ENCODE measurements at regions not wholly inside any gene's neighbourhood (a gene's known extent, or its start where the extent isn't known, plus 50 kb on each side); places are given as distances from the start of the nearest gene placed in this dataset.

GRCh38 chr18:67308819-67309218 is 207.7 kb downstream of the DSEL start:
- TF ChIP-seq, protein P1, sequence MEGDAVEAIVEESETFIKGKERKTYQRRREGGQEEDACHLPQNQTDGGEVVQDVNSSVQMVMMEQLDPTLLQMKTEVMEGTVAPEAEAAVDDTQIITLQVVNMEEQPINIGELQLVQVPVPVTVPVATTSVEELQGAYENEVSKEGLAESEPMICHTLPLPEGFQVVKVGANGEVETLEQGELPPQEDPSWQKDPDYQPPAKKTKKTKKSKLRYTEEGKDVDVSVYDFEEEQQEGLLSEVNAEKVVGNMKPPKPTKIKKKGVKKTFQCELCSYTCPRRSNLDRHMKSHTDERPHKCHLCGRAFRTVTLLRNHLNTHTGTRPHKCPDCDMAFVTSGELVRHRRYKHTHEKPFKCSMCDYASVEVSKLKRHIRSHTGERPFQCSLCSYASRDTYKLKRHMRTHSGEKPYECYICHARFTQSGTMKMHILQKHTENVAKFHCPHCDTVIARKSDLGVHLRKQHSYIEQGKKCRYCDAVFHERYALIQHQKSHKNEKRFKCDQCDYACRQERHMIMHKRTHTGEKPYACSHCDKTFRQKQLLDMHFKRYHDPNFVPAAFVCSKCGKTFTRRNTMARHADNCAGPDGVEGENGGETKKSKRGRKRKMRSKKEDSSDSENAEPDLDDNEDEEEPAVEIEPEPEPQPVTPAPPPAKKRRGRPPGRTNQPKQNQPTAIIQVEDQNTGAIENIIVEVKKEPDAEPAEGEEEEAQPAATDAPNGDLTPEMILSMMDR (conservative IDR thresholded peaks at IDR 0.05 in 1 of 2, IDR thresholded peaks at IDR 0.05 in 1 of 2; ENCODE audit: extremely low read depth in 1 of 2, insufficient read depth in 1 of 2, low read depth in 1 of 2, low read length in 2 of 2) = no peak
- TF ChIP-seq EZH2 (IDR thresholded peaks at IDR 0.05; ENCODE audit: borderline replicate concordance, low read length) = no peak

All from mammary epithelial cell (primary cell).